GM12878 (cell line): ENCODE measurements at regions not wholly inside any gene's neighbourhood (a gene's known extent, or its start where the extent isn't known, plus 50 kb on each side); places are given as distances from the start of the nearest gene placed in this dataset.
"Not testable (repeated sequence)": the region's sequence is repeated elsewhere in the genome, so short reads cannot be mapped to it uniquely, and the experiment has no call there.

Experiments
- ATAC-seq: fragments of 200-7000 bp; cut with Tn5 transposase; 3 replicates; pipeline ENCODE4 v1.9.1; 2020; ENCODE audit warnings: mild to moderate bottlenecking, moderate library complexity
- BruUV-seq: library from RNA; stranded (reverse); fragments of 400-500 nt; replicated peaks from 2 replicates; lab custom pipeline; 2021; lab: Mats Ljungman, UMichigan
- CTCF ChIA-PET: fragments of 300-600 bp; sonication (Branson Sonifier 250); formaldehyde crosslinking; extraction: SDS; loops from one replicate; lab custom pipeline; 2021; ENCODE audit warnings: inconsistent platforms; lab: Yijun Ruan, JAX
- POLR2A ChIA-PET: fragments of 350-600 bp; formaldehyde crosslinking; extraction: SDS; loops from one replicate; lab custom pipeline; 2021; ENCODE audit warnings: inconsistent platforms; lab: Charles Lee
- RAD21 ChIA-PET: fragments of 300-600 bp; sonication (Branson Sonifier 250); formaldehyde crosslinking; loops from one replicate; lab custom pipeline; 2023; ENCODE audit warnings: antibody characterized with exemption; ENCODE audit not compliant: unreplicated experiment; lab: Charles Lee
- SMC1A ChIA-PET: fragments of 300-600 bp; sonication (Branson Sonifier 250); formaldehyde crosslinking; loops from one replicate; lab custom pipeline; 2023; ENCODE audit not compliant: unreplicated experiment, uncharacterized antibody; lab: Charles Lee
- DNase-seq: peaks from one replicate; pipeline ENCODE4 v3.0.0-alpha.2; 2011; ENCODE audit warnings: low read depth, low spot score
- FAIRE-seq: peaks from 3 replicates; lab custom pipeline; 2011; peaks lifted over from hg19 to GRCh38; lab: Jason Lieb, UNC
- H2AFZ ChIP-seq: 2 replicates; pipeline ENCODE4 v1.6.0; 2011; ENCODE audit warnings: low read depth, low read length, control low read depth; ENCODE audit not compliant: control insufficient read depth
- H3K27ac ChIP-seq: 2 replicates; pipeline ENCODE4 v1.5.1; 2011; ENCODE audit warnings: control low read depth; ENCODE audit not compliant: control insufficient read depth, insufficient read depth
- H3K27me3 ChIP-seq, 2 experiments: replicated peaks in 1 of 2; 2 replicates each; pipeline versions ENCODE4 v1.6.0 to v1.6.1; 2011; ENCODE audit warnings: low read length in 1 of 2; ENCODE audit not compliant: control insufficient read depth in 2 of 2, insufficient read depth in 2 of 2
- H3K36me3 ChIP-seq, 2 experiments: 2 replicates each; pipeline ENCODE4 v1.5.1; 2011; ENCODE audit warnings: low read length in 1 of 2; ENCODE audit not compliant: control insufficient read depth in 2 of 2, insufficient read depth in 2 of 2
- H3K4me1 ChIP-seq: 2 replicates; pipeline ENCODE4 v1.6.1; 2011; ENCODE audit warnings: mild to moderate bottlenecking, low read length, moderate library complexity, mixed read lengths; ENCODE audit not compliant: control insufficient read depth, insufficient read depth
- H3K4me2 ChIP-seq: 2 replicates; pipeline ENCODE4 v1.6.0; 2011; ENCODE audit warnings: control low read depth; ENCODE audit not compliant: control insufficient read depth, insufficient read depth
- H3K4me3 ChIP-seq: fragments of 200-600 bp; sonication (generic); 2 replicates; pipeline ENCODE4 v1.5.1; 2016
- H3K79me2 ChIP-seq: 2 replicates; pipeline ENCODE4 v1.6.0; 2011; ENCODE audit warnings: low read length; ENCODE audit not compliant: control insufficient read depth, insufficient read depth
- H3K9ac ChIP-seq: 2 replicates; pipeline ENCODE4 v1.8.0; 2011; ENCODE audit warnings: low read length, control low read depth, mixed read lengths; ENCODE audit not compliant: control insufficient read depth, insufficient read depth
- H3K9me3 ChIP-seq: replicated peaks from 3 replicates; pipeline ENCODE4 v1.5.1; 2011; ENCODE audit warnings: mild to moderate bottlenecking, low read length; ENCODE audit not compliant: control insufficient read depth, insufficient read depth
- H4K20me1 ChIP-seq: 2 replicates; pipeline ENCODE4 v1.6.0; 2011; ENCODE audit not compliant: control insufficient read depth, insufficient read depth
- CHD1 ChIP-seq: IDR thresholded peaks from 2 replicates; pipeline ENCODE4 v1.6.1; 2012; ENCODE audit warnings: low read depth, low read length, improper control_type of control experiment
- HDAC2 ChIP-seq: fragments of 200-600 bp; sonication (generic); IDR thresholded peaks from 2 replicates; pipeline ENCODE4 v1.6.1; 2017
- POLR2A ChIP-seq: IDR thresholded peaks from 2 replicates; pipeline ENCODE4 v1.6.1; 2011; ENCODE audit warnings: low read depth, mild to moderate bottlenecking, low read length
- SMAD5 ChIP-seq: IDR thresholded peaks from 2 replicates; pipeline ENCODE4 v1.6.1; 2016; ENCODE audit warnings: antibody characterized with exemption, low read depth
- TAF1 ChIP-seq: IDR thresholded peaks from 2 replicates; pipeline ENCODE4 v1.6.1; 2011; ENCODE audit warnings: mild to moderate bottlenecking, low read depth, low read length, borderline replicate concordance
- WGBS: methylation state at CpG from one replicate; pipeline ENCODE4 v1.1.6; 2016; ENCODE audit warnings: low lambda C conversion rate; ENCODE audit not compliant: insufficient replicate concordance, insufficient coverage; ENCODE audit errors: missing lambda C conversion rate; 5-methylcytosine and 5-hydroxymethylcytosine counted together
- in situ Hi-C: fragments of 300-500 bp; cut with MboI; formaldehyde crosslinking; loops from 9 replicates; pipeline ENCODE4 v1.14.3; 2018; ENCODE audit warnings: mixed read lengths
- intact Hi-C: fragments of 100-400 bp; cut with micrococcal nuclease; formaldehyde crosslinking; loops from one replicate; pipeline ENCODE4 v1.14.2; 2022; ENCODE audit not compliant: unreplicated experiment
- TF ChIP-seq, protein P1 (sequence below): IDR thresholded peaks from 2 replicates; pipeline ENCODE4 v1.6.1; 2012; ENCODE audit warnings: mild to moderate bottlenecking, low read depth, low read length
- TF ChIP-seq, protein P2 (sequence below): IDR thresholded peaks from 2 replicates; pipeline ENCODE4 v1.6.1; 2011; ENCODE audit warnings: borderline replicate concordance, low read depth, mild to moderate bottlenecking, moderate library complexity, low read length; ENCODE audit not compliant: insufficient read depth, poor library complexity, severe bottlenecking

DNA sequence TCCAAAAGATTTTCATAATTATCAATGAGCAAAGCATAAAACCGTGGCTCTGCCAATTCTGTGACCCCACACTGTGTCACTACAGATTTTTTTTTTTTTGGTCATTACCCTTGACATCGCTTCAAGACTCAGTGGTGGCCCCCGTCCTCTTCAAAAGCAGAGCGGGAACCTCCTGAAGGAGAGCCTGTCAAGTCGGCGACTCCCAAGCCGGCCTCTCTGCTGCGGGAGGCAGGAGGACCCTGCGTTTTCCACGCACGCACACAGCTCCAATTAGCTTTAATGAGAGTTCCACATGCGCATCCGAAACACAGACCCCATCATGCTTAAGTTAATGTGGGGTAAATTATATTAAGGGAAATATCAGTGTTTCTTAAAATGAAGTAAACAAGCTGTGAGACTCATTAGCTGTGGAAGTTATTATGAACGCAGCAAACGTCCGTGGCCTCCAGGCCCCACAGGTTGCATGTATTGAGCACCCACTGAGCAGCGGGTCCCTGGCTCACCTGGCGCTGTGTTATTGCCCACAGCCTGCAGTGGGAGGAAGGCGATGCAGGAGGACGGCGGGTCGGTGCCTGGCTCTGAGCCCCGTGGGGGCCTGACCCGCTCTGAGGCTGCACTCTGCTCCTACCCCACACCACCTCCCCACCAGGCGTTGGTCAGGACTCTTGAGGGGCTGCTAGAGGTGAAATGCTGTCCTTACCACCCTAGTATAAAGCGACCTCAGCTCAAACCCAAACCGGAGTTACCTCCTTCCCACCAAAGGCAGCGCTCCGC, 181.0 kb upstream of the SALL3 start (continued):
- TF ChIP-seq, protein P1, sequence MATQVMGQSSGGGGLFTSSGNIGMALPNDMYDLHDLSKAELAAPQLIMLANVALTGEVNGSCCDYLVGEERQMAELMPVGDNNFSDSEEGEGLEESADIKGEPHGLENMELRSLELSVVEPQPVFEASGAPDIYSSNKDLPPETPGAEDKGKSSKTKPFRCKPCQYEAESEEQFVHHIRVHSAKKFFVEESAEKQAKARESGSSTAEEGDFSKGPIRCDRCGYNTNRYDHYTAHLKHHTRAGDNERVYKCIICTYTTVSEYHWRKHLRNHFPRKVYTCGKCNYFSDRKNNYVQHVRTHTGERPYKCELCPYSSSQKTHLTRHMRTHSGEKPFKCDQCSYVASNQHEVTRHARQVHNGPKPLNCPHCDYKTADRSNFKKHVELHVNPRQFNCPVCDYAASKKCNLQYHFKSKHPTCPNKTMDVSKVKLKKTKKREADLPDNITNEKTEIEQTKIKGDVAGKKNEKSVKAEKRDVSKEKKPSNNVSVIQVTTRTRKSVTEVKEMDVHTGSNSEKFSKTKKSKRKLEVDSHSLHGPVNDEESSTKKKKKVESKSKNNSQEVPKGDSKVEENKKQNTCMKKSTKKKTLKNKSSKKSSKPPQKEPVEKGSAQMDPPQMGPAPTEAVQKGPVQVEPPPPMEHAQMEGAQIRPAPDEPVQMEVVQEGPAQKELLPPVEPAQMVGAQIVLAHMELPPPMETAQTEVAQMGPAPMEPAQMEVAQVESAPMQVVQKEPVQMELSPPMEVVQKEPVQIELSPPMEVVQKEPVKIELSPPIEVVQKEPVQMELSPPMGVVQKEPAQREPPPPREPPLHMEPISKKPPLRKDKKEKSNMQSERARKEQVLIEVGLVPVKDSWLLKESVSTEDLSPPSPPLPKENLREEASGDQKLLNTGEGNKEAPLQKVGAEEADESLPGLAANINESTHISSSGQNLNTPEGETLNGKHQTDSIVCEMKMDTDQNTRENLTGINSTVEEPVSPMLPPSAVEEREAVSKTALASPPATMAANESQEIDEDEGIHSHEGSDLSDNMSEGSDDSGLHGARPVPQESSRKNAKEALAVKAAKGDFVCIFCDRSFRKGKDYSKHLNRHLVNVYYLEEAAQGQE = no peak
- TF ChIP-seq SMAD5 (no peak), HDAC2 (no peak), CHD1 (no peak), TAF1 (no peak)

DNA sequence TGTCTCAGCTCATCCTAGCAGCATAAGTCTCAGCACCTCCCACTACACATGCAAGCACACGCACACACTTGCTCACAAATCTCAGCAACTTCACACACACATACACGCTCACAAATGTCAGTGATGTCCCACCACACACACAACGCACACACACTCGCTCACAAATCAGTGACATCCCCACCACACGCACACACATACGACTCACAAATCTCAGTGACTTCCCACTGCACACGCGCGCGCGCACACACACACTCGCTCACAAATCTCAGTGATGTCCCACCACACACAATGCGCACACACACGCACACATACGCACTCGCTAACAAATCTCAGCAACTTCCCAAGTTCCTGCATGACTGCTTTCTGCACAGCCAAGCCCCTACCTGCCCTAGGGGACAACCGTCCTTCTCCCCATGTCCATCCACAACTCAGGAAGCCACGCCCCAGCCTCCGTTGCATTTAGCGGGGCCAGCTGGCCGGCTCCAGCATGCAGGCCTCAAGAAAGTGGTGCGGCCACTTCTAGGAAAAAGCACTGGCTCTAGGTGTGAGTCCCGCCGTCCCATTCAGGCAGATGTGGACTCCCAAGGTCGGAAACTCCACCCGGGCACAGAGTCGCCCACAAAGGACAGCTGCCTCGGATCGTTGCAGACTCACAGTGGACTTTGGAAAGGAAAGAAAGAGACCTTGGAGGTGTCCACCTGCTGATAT, 180.1 kb upstream of the SALL3 start:
- no peak overlapping the region for H3K27ac ChIP-seq
- SMC1A ChIA-PET = no interaction called here
- RAD21 ChIA-PET = no interaction called here
- POLR2A ChIA-PET = no interaction called here
- H3K4me2 ChIP-seq = no peak overlapping the region
- 72% methylated on average over 28 of the region's 29 CpGs for WGBS
- no peak overlapping the region for H3K4me3 ChIP-seq
- H4K20me1 ChIP-seq = no peaks in the 10 kb centered on the region
- no peaks in the 10 kb centered on the region for H3K36me3 ChIP-seq
- intact Hi-C loops (no loop called here), in situ Hi-C loops (no loop called here)
- H3K9me3 ChIP-seq = no peaks in the 10 kb centered on the region; the same call in 2 of the 3 replicates
- no peak for FAIRE-seq
- no TSS peak for BruUV-seq
- DNase-seq = no peak
- no peaks in the 10 kb centered on the region for H3K27me3 ChIP-seq
- no peaks in the 10 kb centered on the region for H3K4me1 ChIP-seq
- ATAC-seq = no peak
- CTCF ChIA-PET = no interaction called here
- H2AFZ ChIP-seq = no peak overlapping the region
- no peaks in the 10 kb centered on the region for H3K79me2 ChIP-seq
- no peak overlapping the region for H3K9ac ChIP-seq
- TF ChIP-seq, protein P2, sequence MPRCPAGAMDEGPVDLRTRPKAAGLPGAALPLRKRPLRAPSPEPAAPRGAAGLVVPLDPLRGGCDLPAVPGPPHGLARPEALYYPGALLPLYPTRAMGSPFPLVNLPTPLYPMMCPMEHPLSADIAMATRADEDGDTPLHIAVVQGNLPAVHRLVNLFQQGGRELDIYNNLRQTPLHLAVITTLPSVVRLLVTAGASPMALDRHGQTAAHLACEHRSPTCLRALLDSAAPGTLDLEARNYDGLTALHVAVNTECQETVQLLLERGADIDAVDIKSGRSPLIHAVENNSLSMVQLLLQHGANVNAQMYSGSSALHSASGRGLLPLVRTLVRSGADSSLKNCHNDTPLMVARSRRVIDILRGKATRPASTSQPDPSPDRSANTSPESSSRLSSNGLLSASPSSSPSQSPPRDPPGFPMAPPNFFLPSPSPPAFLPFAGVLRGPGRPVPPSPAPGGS = peak; percentile 96
- no peak for TF ChIP-seq POLR2A

DNA sequence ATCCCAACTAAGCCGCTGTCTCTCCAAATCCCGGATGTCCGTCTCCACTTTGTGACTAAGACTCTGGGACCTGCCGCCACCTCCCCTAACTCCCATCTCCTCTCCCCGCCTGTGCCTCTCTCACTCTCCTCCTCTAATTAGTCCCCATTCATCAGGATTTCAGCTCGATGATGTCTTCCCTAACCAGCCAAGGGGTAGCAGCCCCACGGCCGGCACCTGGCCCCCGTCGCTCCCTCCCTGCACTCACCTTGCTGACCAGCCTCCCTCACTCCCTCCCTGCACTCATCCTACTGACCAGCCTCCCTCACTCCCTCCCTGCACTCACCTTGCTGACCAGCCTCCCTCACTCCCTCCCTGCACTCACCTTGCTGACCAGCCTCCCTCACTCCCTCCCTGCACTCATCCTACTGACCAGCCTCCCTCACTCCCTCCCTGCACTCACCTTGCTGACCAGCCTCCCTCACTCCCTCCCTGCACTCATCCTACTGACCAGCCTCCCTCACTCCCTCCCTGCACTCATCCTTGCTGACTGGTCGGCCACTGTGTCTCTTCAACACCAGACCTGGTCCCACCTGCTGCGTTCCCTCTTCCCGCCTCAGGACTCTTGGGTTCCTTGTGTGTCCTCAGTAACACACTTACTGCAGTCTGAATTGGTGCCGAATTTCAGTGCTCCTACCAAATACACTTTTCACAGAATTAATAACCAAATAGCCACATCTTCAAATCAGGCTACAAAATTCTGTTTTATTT, 179.3 kb upstream of the SALL3 start:
- BruUV-seq, H3K9me3 ChIP-seq, H3K27ac ChIP-seq, RAD21 ChIA-PET, DNase-seq, H3K4me1 ChIP-seq, H3K9ac ChIP-seq, H3K79me2 ChIP-seq, in situ Hi-C loops, SMC1A ChIA-PET, intact Hi-C loops, H3K36me3 ChIP-seq, POLR2A ChIA-PET, H2AFZ ChIP-seq, ATAC-seq, H4K20me1 ChIP-seq, FAIRE-seq, CTCF ChIA-PET, H3K27me3 ChIP-seq, H3K4me3 ChIP-seq, H3K4me2 ChIP-seq: not testable (repeated sequence)
- WGBS = 55% methylated on average over 14 of the region's 14 CpGs
